Pons (tissue), 1 donor: ENCODE measurements at regions not wholly inside any gene's neighbourhood (a gene's known extent, or its start where the extent isn't known, plus 50 kb on each side); places are given as distances from the start of the nearest gene placed in this dataset.
"Not testable (repeated sequence)": the region's sequence is repeated elsewhere in the genome, so short reads cannot be mapped to it uniquely, and the experiment has no call there.

Experiments
- DNase-seq: peaks from one replicate; pipeline ENCODE4 v3.0.0-alpha.2; 2016; ENCODE audit warnings: low spot score

DNA sequence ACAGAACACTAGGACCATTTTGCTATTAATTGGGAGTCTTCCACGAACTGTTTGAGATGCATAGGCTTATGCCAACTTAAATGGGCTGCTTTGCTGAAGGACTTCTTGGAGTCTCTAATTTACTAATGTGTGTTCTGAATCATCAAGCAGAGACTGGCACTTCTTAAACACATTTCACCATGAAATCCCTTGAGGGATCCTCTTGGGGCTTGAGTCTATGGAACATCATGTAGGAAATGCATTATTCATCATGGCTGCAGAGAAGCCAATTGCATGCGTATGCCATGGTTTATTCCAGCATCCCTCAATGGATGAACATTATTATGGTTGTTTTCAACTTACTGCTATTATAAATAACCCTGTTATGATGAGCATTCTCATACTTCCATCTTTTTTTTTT, 73.4 kb downstream of the FGD2 start:
- DNase-seq: no peak

DNA sequence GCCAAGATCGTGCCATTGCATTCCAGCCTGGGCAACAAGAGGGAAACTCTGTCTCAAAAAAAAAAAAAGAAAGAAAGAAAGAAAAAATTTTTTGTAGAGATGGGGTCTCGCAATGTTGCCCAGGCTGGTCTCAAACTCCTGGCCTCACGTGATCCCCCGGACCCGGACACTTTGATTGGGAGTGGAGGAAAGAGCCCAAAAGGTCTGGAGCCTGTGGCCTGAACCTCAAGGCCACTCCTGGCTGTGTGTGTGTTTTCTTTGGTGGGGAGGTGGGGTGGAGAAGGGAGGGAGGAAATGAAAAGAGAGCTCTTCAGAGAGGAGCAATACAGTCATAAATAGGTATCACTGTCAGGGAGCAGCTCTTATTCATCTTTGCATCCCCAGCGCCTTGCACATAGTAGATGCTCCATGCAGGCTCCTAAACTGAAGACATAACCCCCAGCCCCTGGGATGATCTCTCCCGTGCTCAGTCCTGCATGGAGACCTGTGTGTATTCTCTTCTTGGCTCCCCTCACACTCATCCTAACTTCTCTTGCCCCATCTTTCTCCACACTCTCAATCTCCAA, 75.7 kb downstream of the FGD2 start:
- no peak for DNase-seq

DNA sequence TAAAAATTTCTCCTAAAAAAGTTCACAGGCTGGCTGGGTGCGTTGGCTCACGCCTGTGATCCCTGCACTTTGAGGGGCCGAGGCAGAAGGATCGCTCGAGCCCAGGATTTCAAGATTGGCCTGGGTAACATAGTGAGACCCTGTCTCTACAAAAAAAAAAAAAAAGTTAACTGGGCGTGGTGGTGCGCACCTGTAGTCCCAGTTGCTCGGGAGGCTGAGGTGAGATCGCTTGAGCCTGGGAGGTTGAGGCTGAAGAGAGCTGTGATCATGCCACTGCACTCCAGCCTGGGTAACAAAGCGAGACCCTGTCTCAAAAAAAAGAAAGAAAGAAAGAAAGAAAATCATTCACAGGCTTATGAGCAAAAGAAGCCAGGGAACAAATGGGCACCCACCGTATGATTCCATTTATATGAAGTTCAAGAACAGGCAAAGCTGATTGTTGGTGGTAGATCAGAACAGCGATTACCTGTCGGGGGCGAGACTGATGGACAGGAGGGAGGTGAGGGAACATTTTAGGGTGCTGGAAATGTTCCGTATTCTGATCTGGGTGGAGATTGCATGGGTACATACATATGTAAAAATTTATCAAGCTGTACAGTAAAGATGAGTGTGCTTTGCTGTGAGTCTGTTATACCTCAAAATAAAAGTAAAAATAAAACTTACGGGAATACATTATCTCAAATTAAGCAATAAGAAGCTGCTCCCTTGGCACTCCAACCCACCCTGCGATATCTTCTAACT, 77.1 kb downstream of the FGD2 start:
- DNase-seq: no peak

DNA sequence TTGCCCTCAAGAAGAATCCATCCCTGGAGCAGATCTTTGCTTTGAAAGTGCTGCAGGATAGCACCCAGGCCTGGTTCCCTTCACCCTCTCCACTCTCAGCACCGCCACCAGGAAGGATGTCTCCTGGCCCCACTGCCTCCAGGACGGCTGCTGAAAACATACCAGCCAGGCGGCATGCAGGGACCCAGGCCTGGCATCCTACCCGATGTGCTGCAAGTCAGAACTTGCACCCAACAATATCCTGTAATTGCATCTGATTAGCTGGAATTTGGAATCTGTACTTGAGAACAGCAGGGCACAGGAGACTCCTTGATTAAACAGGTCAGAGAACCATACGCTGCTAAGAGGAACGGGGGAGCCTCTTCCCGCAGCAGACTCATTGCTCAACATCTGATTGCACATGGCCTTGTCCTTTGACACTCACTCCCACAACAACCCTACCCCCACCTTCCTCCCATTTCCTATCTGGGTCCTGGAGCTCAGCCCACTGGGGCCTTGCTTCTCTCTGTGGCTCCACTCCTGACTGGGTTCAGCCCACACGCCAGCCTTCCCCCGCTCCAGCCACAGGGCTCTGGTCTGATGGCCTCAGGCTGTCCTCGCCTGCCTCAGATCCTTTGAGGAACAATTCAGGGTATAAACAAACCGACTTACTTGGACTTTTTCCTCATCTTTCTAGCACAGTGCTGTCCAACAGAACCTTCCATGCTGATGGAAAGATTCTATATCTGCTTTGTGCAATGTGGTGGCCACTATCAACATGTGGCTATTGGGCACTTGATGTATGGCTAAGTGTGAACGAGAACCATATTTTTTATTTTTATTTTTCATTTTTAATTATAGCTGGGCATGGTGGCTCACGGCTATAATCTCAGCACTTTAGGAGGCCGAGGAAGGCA, 78.0 kb downstream of the FGD2 start:
- peak; percentile 82 for DNase-seq

DNA sequence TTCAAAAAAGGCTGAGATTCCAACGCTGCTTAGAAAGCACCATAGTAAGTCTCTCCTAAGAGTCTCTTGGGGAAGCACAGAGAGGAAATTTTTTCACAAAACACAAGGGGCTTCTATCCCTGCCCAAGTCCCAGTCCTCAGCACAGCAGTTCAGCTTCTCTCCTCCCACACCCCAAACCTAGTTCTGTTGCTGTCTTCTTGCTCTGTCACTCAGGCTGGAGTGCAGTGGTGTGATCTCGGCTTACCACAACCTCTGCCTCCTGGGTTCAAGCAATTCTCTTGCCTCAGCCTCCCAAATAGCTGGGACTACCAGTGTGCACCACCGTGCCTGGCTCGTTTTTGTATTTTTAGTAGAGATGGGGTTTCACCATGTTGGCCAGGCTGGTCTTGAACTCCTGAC, 79.2 kb downstream of the FGD2 start:
- not testable (repeated sequence) for DNase-seq

DNA sequence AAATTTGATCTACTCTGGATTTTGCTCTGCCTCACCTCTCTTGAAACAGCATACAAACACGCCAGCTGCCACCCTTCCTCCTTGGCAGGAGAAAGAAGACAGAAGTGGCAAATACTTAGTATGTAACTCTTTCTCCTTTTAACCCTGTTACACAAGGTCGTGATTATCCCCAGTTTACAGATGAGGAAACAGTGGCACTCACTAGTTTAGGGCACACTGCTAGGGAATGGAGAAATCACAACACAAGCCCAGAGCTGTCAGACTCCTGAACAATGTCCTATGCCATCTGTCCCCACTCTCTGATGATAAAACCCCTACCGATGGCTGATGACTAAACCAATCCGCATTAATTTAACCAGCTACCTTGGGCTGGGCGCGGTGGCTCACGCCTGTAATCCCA, 79.7 kb downstream of the FGD2 start:
- DNase-seq: no peak

DNA sequence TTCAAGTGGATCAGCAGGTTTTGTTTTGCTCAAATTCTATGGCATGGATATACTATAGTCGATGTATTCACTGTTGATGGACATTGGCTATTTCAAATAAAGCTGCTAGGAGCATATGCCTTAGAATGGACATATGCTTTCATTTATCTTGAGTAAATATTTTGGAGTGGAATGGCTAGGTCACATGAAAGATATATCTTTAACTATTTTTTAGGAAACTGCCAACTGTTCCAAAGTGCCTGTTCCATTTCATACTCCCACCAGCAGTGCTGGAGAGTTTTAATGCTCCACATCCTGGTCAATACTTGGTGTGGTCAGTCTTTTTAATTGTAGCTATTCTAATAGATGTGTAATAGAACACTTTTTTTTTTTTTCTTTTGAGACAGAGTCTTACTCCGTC, 81.1 kb upstream of the PIM1 start:
- no peak for DNase-seq

DNA sequence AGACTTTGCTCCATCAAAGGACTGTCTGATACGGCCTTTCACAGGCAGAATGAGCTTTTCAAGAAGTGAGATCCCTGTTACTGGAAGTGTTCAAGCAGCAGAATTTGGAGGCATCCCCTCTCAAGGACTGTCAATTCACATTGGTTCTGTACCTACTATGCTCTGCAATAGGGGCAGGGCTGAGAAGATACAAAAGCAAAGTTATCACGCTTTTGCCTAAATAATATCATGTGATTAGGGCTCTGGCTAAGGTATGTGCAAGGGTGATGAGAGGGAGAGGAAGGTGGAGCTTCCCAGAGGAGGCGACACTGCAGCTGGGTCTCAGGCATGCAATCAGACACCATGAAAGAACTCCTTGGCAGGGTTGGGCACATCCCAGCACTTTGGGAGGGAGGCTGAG, 80.2 kb upstream of the PIM1 start:
- DNase-seq: no peak

DNA sequence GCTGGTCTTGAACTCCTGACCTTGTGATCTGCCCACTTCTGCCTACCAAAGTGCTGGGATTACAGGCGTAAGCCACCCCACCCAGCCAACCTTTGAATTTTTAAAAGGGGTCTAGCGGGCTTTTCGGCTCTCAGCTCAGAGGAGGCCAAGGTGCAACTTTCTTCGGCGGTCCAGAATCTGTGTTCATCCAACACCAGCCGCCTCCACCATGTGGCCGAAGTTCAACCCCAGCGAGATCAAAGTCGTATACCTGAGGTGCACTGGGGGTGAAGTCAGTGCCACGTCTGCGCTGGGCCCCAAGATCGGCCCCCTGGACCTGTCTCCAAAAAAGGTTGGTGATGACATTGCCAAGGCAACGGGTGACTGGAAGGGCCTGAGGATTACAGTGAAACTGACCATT, 78.8 kb upstream of the PIM1 start:
- not testable (repeated sequence) for DNase-seq

DNA sequence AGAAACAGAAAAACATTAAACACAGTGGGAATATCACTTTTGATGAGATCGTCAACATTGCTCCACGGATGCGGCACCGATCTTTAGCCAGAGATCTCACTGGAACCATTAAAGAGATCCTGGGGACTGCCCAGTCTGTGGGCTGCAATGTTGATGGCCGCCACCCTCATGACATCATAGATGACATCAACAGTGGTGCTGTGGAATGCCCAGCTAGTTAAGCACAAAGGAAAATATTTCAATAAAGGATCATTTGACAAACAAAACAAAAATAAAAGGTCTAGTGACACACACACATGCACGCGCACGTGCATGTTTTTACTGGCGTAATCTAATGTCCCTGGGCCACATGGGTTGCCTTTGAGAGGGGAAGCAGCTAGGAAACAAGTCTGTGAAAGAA, 78.4 kb upstream of the PIM1 start:
- not testable (repeated sequence) for DNase-seq

DNA sequence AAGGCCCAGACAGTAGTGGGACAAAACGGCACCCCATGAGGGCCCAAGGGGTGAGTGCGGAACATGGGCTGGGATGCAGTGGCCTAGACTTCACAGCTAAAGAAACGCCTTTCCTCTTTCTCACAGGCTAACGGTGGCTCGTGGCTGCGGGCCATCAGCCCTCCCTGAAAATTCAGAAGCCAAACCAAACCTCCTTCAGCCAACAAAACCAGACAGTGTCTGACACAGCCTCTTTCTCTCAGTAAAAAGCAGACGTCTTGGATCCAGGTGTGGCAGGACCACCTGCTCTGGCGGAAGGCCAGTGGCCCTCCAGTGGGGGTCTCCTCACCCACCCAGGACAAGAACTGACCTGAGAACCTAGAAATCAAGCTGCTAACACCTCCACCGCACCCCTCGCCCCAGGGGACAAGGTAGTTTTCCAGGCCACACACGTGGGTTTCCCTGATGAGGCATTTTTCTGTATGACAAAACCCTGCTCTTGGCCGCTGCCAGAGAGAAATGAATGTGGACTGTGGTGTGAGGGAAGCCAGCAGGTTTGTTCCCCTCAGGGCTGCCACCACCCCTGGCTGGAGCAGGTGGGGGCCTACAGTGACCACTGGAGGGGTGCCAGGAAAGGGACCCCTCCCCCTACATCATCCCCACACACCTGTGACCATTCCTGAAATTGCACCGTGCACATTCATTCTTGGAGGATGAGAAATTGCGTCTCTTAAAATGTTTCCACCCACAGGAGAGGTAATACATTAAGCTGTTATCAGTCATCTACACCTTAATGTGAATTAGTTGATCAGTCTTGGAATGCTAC, 76.8 kb upstream of the PIM1 start:
- DNase-seq: no peak

DNA sequence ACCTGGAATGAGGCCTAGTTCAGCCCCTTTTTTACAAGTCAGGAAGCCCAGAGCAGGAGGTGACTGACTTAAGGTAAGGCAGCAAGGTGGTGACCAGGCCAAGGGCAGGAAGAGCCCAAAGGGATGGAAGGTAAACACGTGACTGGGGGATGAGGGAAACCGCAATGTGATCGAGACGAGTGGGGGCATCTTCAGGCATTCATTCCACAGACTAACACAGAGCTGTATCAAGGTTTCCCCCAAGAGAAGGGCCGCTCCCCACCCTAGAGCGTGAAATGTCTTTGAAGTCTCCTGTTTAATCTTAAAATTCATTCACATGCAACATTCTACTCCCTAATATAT, 76.3 kb upstream of the PIM1 start:
- DNase-seq: no peak

DNA sequence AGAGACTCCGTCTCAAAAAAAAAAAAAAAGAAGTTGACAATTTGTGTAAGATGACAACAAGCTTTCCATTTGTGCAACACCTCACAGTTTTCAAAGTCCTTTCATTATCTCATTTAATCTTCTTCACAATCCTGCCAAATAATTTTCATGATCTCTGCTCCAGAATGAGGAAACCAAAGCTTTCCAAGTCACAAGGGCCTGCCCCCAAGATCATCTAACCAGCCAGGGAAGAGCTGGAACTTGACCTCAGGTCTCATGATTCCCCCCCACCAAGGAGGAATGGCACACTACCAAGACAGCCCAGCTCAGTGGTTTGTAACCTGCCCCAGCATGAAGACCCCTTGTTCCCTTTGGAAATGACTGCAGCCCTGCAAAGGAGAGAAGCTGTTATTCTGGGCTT, 74.0 kb upstream of the PIM1 start:
- peak; percentile 40 for DNase-seq

DNA sequence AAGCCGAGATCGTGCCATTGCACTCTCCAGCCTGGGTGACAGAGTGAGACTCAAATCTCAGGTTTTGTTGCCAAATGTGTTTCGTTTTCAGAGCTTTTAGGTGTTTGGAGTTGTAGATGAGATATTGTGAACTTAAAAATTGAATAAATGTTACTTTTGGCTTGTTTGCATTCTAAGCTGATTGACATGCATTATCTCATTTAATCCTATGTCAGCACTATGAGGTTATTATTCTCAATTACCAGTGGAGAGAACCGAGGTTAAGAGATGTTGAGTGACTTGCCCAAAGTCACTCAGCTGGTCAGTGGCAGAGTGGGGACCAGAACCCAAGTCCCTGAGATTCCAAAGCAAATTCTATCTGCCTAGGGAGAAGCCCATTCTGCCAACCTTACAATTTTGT, 72.6 kb upstream of the PIM1 start:
- no peak for DNase-seq

DNA sequence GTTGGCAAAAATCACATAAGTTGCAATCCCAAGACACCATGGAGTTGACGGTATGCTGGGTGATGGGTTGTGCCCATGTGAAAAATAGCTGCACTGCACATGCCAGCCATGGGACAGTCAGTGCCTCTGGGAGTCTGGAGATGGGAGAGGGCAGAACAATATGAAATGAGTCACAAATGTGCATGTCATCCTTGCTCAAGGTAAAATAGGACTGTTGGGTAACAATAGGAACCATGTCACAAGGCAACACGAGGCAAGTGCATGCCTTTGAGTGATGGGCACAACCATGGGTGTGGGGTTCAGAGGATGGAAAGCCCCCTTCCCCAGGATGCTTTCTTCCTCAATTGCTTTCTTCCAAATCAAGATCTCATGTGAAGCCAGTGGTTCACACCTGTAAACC, 70.5 kb upstream of the PIM1 start:
- DNase-seq: no peak

DNA sequence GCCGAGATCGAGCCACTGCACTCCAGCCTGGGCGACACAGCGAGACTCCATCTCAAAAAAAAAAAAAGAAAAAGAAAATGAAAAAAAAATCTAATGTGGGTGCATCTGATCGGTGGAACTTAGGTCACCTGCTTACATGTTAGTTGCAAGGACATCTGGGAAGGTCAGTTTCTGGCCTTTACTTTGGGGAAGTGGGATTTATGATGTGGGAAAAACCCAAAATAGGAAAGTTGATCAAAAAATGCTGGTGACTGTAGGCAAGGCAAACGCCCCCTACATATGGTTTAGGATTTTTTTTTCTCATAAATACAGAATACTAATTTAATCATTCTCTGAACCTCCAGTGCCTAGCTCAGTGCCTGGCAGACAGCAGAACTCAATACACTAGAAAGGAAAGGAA, 69.2 kb upstream of the PIM1 start:
- DNase-seq: no peak

DNA sequence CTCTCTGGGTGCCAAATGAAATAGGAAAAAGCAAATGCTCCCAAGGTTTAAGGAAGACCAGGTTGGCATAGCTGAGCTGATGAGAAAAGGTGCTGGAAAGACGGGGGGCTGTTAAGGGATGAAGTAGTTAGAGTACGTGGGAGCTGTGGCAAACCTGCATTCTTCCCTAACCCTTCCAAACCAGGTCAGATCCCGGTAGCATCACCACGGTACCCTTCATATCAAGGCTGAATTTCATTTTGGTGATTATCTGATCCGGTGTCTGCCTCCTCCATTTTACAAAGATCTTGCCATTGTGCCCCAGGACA, 68.0 kb upstream of the PIM1 start:
- DNase-seq: no peak

DNA sequence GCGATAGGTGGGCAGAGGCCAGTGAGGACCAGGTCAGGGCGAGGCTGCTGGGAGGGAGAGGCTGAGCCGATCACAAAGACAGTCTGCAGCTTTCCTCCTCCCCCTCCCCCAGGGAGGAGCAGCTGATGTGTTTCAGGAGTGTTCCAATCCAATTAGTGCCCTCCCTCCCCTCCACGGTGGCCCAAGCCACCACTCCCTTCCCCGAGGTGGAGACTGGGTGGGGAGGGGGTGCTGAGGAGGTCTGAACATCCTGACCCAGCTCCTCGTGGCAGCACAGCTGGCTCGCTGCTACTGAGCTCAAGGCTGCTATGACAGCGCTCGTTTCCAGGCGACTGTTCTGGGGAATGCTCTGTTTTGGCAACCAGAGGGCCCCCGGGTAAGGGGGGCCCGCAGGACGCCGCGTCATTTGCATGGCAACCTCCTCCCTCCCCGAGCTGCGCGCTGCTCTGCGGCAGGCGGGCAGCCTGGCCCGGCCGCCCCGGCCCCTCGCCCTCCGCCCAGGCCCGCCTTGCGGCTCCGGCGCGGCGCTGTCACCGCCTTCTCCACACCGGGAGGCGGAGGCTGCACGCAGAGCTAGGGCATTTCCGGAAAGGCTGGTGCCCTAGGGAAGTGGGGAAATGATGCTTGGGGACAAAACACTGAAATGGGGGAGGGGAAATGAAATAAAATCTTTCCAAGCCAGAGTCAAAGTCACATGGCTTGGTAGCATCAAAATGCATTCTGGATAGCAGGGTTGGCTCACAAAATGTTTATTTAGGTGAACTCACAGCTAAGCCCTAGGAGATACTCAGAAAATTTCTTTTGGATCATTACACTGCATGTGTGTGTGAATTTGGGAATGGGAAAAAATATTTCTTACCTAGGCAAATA, 67.4 kb upstream of the PIM1 start:
- peak; percentile 92 for DNase-seq

DNA sequence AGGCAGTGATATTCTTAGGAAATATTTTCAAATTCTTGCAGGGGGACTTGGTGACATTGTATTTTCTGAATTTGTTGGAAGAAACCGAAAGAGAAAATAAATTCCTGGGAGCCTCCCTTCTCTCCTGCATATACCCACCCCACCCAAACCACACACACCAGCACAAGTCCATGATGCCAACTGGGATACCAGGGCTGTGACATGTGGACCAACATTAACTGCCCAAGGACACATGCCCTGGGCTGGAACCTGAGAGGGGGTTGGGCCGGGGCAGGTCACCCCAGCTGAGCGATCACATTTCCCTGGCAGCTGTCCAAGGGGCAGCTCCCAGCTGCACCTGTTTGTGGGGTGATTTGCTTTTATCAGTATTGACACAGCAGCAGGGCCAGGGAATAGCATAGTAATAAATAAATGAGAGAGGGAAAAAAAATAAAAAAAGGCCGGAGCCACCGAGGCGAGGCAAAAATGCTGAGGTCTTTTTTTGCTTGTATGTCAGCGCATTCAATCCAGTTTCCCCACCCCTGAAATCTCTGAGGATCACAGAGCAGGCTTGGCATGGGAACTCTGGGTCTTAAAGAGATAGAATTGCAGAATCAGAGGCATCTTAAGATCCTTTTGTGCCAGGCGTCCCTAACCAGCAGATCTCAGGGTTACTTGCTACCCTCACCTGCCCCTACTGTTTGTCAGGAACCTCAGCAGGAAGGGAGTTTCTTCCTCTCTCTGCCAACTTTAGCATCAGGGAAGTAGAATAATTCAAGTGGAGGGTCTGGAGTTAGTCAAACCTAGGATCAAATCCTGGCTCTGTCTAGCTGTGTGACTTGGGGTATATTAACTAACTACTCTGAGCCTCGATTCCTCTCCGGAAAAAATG, 66.5 kb upstream of the PIM1 start:
- peak; percentile 51 for DNase-seq

DNA sequence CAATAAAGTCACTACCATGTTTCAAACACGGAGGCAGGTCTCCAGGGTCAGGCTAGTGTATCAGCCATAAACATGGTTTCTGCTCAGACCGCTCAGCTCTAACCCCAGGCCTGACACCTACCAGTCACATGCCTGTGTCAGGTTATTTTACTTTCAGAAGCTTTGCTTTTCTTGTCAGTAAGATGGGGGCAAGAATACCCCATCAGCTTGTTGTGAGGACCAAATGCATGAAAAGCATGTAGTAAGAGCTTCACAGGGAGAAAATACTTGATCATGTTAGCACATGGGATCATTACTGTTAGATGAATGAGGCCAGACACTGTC, 65.2 kb upstream of the PIM1 start:
- DNase-seq: no peak
